Lower leg skin (tissue), 3 donors: ENCODE measurements at regions not wholly inside any gene's neighbourhood (a gene's known extent, or its start where the extent isn't known, plus 50 kb on each side); places are given as distances from the start of the nearest gene placed in this dataset.

ENCODE experiments used
- CTCF ChIP-seq, 3 donors: fragments of 450-650 bp; IDR thresholded peaks; one replicate each; pipeline ENCODE4 v1.5.1; 2016; ENCODE audit warnings: antibody characterized with exemption in 3 of 3, mild to moderate bottlenecking in 3 of 3, moderate library complexity in 2 of 3
- POLR2A ChIP-seq, 2 donors: fragments of 450-650 bp; IDR thresholded peaks; one replicate each; pipeline ENCODE4 v1.6.1; 2016 to 2017; ENCODE audit warnings: antibody characterized with exemption in 2 of 2, mild to moderate bottlenecking in 1 of 2, moderate library complexity in 1 of 2

DNA sequence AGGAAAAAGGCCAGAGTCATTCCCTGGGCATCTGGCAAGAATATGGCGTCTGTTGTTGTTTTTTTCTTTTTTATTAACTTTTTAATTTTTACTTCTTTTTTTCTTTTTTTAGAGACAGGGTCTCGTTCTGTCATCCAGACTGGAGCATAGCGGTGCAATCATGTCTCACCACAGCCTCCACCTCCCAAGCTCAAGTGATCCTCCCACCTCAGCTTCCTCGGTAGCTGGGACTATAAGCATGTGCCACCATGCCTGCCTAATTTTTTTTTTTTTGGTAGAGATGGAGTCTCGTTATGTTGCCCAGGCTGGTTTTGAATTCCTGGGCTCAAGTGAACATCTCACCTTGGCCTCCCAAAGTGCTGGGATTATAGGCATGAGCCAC lies 54.0 kb upstream of the PRDM11 start:
- no peak for TF ChIP-seq POLR2A (IDR thresholded peaks at IDR 0.05)
- no peak for TF ChIP-seq CTCF (IDR thresholded peaks at IDR 0.05)
